HepG2 (cell line): ENCODE measurements at regions not wholly inside any gene's neighbourhood (a gene's known extent, or its start where the extent isn't known, plus 50 kb on each side); places are given as distances from the start of the nearest gene placed in this dataset.

Experiments used
- ATAC-seq: fragments of 200-7000 bp; cut with Tn5 transposase; 3 replicates; pipeline ENCODE4 v1.9.1; 2020; ENCODE audit warnings: mild to moderate bottlenecking, moderate library complexity
- BruUV-seq: library from RNA; stranded (reverse); fragments of 400-500 nt; replicated peaks from 2 replicates; lab custom pipeline; 2021; lab: Mats Ljungman, UMichigan
- CTCF ChIA-PET: fragments of 300-600 bp; formaldehyde crosslinking; extraction: SDS; loops from one replicate; lab custom pipeline; 2021; ENCODE audit warnings: low total read pairs, inconsistent platforms, low intra/inter-chr PET ratio; lab: Yijun Ruan, JAX
- POLR2A ChIA-PET: fragments of 350-600 bp; sonication (Branson Sonifier 250); formaldehyde crosslinking; loops from one replicate; lab custom pipeline; 2020; ENCODE audit warnings: antibody characterized with exemption, inconsistent platforms; lab: Yijun Ruan, JAX
- DNase-seq: peaks from one replicate; pipeline ENCODE4 v3.0.0-alpha.2; 2015; ENCODE audit warnings: low spot score
- FAIRE-seq: peaks from 3 replicates; lab custom pipeline; 2011; peaks lifted over from hg19 to GRCh38; lab: Jason Lieb, UNC
- H2AFZ ChIP-seq: one replicate; pipeline ENCODE4 v1.6.1; 2011; ENCODE audit warnings: low read length, inconsistent platforms
- H3K27ac ChIP-seq: fragments of 300-600 bp; 3 replicates; pipeline ENCODE4 v1.8.0; 2011; ENCODE audit warnings: mixed run types, mild to moderate bottlenecking, mixed read lengths, low read length, inconsistent platforms; ENCODE audit not compliant: insufficient read depth; ENCODE audit errors: extremely low read length
- H3K27me3 ChIP-seq, 2 experiments: fragments of 200-600 bp in 1 of 2; 2 replicates in 1 of 2; 3 replicates in 1 of 2; pipeline versions ENCODE4 v1.6.0 to v1.8.0; 2011; ENCODE audit warnings: low read length in 2 of 2, mild to moderate bottlenecking in 2 of 2, moderate library complexity in 2 of 2, inconsistent platforms in 1 of 2; ENCODE audit not compliant: insufficient read depth in 2 of 2, control insufficient read depth in 1 of 2
- H3K36me3 ChIP-seq, 2 experiments: fragments of 200-600 bp in 1 of 2; replicated peaks in 1 of 2; 2 replicates in 1 of 2; 3 replicates in 1 of 2; pipeline versions ENCODE4 v1.5.1 to v1.8.0; 2011; ENCODE audit warnings: low read length in 2 of 2, inconsistent platforms in 1 of 2; ENCODE audit not compliant: insufficient read depth in 2 of 2, control insufficient read depth in 1 of 2
- H3K4me1 ChIP-seq: 2 replicates; pipeline ENCODE4 v1.5.1; 2012; ENCODE audit warnings: low read length, inconsistent platforms; ENCODE audit not compliant: insufficient read depth
- H3K4me2 ChIP-seq: 2 replicates; pipeline ENCODE4 v1.6.0; 2011; ENCODE audit warnings: low read depth, low read length, inconsistent platforms
- H3K4me3 ChIP-seq, 3 experiments: fragments of 200-600 bp in 1 of 3; sonication (generic), shearing (Covaris generic) in 1 of 3; replicated peaks in 1 of 3; 2 replicates each; pipeline ENCODE4 v1.5.1; 2011 to 2016; ENCODE audit warnings: low read length in 3 of 3, inconsistent platforms in 2 of 3, low read depth in 2 of 3, mild to moderate bottlenecking in 2 of 3, control low read depth in 1 of 3, mixed read lengths in 1 of 3; ENCODE audit not compliant: insufficient read depth in 1 of 3
- H3K79me2 ChIP-seq: one replicate; pipeline ENCODE4 v1.6.1; 2011; ENCODE audit warnings: low read length, inconsistent platforms; ENCODE audit not compliant: insufficient read depth
- H3K9ac ChIP-seq: 2 replicates; pipeline ENCODE4 v1.6.0; 2011; ENCODE audit warnings: mild to moderate bottlenecking, low read depth, low read length, inconsistent platforms; ENCODE audit not compliant: insufficient read depth
- H3K9me3 ChIP-seq: 2 replicates; pipeline ENCODE4 v1.5.1; 2012; ENCODE audit warnings: mild to moderate bottlenecking, low read length
- H4K20me1 ChIP-seq: 2 replicates; pipeline ENCODE4 v1.6.0; 2011; ENCODE audit warnings: inconsistent platforms, mild to moderate bottlenecking, low read length, moderate library complexity; ENCODE audit not compliant: insufficient read depth
- ARNT2 ChIP-seq: sonication (generic); formaldehyde crosslinking; IDR thresholded peaks from 2 replicates; pipeline ENCODE4 v1.8.0; 2022; ENCODE audit warnings: mild to moderate bottlenecking, low read depth, missing genetic modification reagents, moderate library complexity
- ATAD3A ChIP-seq: sonication (generic); formaldehyde crosslinking; IDR thresholded peaks from 2 replicates; pipeline ENCODE4 v1.4.0; 2020; ENCODE audit warnings: missing genetic modification reagents
- DBP ChIP-seq: sonication (generic); formaldehyde crosslinking; IDR thresholded peaks from 2 replicates; pipeline ENCODE4 v1.4.0; 2020; ENCODE audit warnings: missing genetic modification reagents; ENCODE audit errors: not compliant biosample characterization
- DR1 ChIP-seq: sonication (generic); formaldehyde crosslinking; IDR thresholded peaks from 2 replicates; pipeline ENCODE4 v1.8.0; 2021; ENCODE audit warnings: mild to moderate bottlenecking, missing genetic modification reagents, inconsistent platforms
- ELK4 ChIP-seq: sonication (generic); formaldehyde crosslinking; IDR thresholded peaks from 2 replicates; pipeline ENCODE4 v1.9.0; 2021; ENCODE audit warnings: missing genetic modification reagents, borderline replicate concordance
- HNF1B ChIP-seq: sonication (generic); formaldehyde crosslinking; IDR thresholded peaks from 2 replicates; pipeline ENCODE4 v1.5.1; 2020; ENCODE audit warnings: mild to moderate bottlenecking, moderate library complexity, missing genetic modification reagents
- KLF13 ChIP-seq: sonication (generic); formaldehyde crosslinking; IDR thresholded peaks from 2 replicates; pipeline ENCODE4 v1.4.0; 2020; ENCODE audit warnings: mild to moderate bottlenecking, missing genetic modification reagents
- MTERF4 ChIP-seq: sonication (generic); formaldehyde crosslinking; IDR thresholded peaks from 2 replicates; pipeline ENCODE4 v1.8.0; 2023; ENCODE audit warnings: mild to moderate bottlenecking, missing genetic modification reagents
- MXD4 ChIP-seq: IDR thresholded peaks from 2 replicates; pipeline ENCODE4 v1.6.1; 2016; ENCODE audit warnings: mild to moderate bottlenecking, missing biosample characterization, missing genetic modification reagents
- NAIF1 ChIP-seq: sonication (generic); formaldehyde crosslinking; IDR thresholded peaks from 2 replicates; pipeline ENCODE4 v1.5.0; 2020; ENCODE audit warnings: mild to moderate bottlenecking, missing genetic modification reagents, borderline replicate concordance
- POLR2AphosphoS5 ChIP-seq: IDR thresholded peaks from 2 replicates; pipeline ENCODE4 v1.6.1; 2012; ENCODE audit warnings: low read depth, low read length
- RXRB ChIP-seq: IDR thresholded peaks from 2 replicates; pipeline ENCODE4 v1.6.1; 2016; ENCODE audit warnings: borderline replicate concordance, missing genetic modification reagents, missing compliant biosample characterization
- STAT5B ChIP-seq: sonication (generic); formaldehyde crosslinking; IDR thresholded peaks from 2 replicates; pipeline ENCODE4 v1.4.0; 2020; ENCODE audit warnings: missing genetic modification reagents
- TAF1 ChIP-seq: sonication (generic); formaldehyde crosslinking; IDR thresholded peaks from 2 replicates; pipeline ENCODE4 v1.4.0; 2020; ENCODE audit warnings: missing genetic modification reagents
- ZNF121 ChIP-seq: sonication (generic); formaldehyde crosslinking; IDR thresholded peaks from 2 replicates; pipeline ENCODE4 v1.5.0; 2020; ENCODE audit warnings: mild to moderate bottlenecking, missing genetic modification reagents
- ZNF280B ChIP-seq: sonication (generic); formaldehyde crosslinking; IDR thresholded peaks from 2 replicates; pipeline ENCODE4 v1.5.0; 2020; ENCODE audit warnings: missing genetic modification reagents, mild to moderate bottlenecking, borderline replicate concordance
- ZNF556 ChIP-seq: sonication (generic); formaldehyde crosslinking; IDR thresholded peaks from 2 replicates; pipeline ENCODE4 v1.4.0; 2020; ENCODE audit warnings: mild to moderate bottlenecking, missing genetic modification reagents, borderline replicate concordance
- ZNF670 ChIP-seq: sonication (generic); formaldehyde crosslinking; IDR thresholded peaks from 2 replicates; pipeline ENCODE4 v1.8.0; 2022; ENCODE audit warnings: mild to moderate bottlenecking, missing genetic modification reagents, borderline replicate concordance
- WGBS: methylation state at CpG from one replicate; pipeline ENCODE4 v1.1.6; 2017; ENCODE audit warnings: low lambda C conversion rate; 5-methylcytosine and 5-hydroxymethylcytosine counted together
- in situ Hi-C: cut with HindIII; loops from 2 replicates; pipeline ENCODE4 v1.10.0; 2017; ENCODE audit warnings: low pct_unique_long_range_greater_than_20kb; ENCODE audit not compliant: extremely low pct_ligation_motif_present
- intact Hi-C: fragments of 100-400 bp; cut with micrococcal nuclease; formaldehyde crosslinking; loops from one replicate; pipeline ENCODE4 v1.10.0; 2022; ENCODE audit not compliant: unreplicated experiment

GRCh38 chr21:39111931-39112550, 71.2 kb downstream of the PSMG1 start:
- H3K27ac ChIP-seq = no peak overlapping the region
- no peaks in the 10 kb centered on the region for H3K79me2 ChIP-seq
- ATAC-seq (no peak), DNase-seq (no peak)
- H4K20me1 ChIP-seq = no peaks in the 10 kb centered on the region
- no peak overlapping the region for H3K4me2 ChIP-seq
- peaks cover 26% of the 10 kb centered on the region for H3K4me1 ChIP-seq
- no peaks in the 10 kb centered on the region for H3K36me3 ChIP-seq
- in situ Hi-C loops (no loop called here), intact Hi-C loops (no loop called here)
- no peak overlapping the region for H2AFZ ChIP-seq
- no peak overlapping the region for H3K4me3 ChIP-seq
- no peak overlapping the region for H3K9ac ChIP-seq
- TF ChIP-seq KLF13 (CRISPR knock-in tag) (no peak), ELK4 (CRISPR knock-in tag) (no peak), ZNF670 (CRISPR knock-in tag) (no peak), TAF1 (CRISPR knock-in tag) (no peak), ARNT2 (CRISPR knock-in tag) (no peak), ZNF121 (CRISPR knock-in tag) (no peak), RXRB (CRISPR knock-in tag) (no peak), ZNF280B (CRISPR knock-in tag) (no peak), DR1 (CRISPR knock-in tag) (no peak), NAIF1 (CRISPR knock-in tag) (no peak), MTERF4 (no peak), STAT5B (CRISPR knock-in tag) (no peak), DBP (CRISPR knock-in tag) (no peak), MXD4 (CRISPR knock-in tag) (no peak), HNF1B (CRISPR knock-in tag) (no peak), ATAD3A (CRISPR knock-in tag) (no peak), ZNF556 (CRISPR knock-in tag) (no peak), POLR2AphosphoS5 (no peak)
- TF ChIP-seq, all 625 proteins: peak for 0
- 89% methylated on average over 6 of the region's 6 CpGs for WGBS
- H3K27me3 ChIP-seq = no peaks in the 10 kb centered on the region; a peak in 1 of 5 replicates
- CTCF ChIA-PET = no interaction called here
- BruUV-seq = no TSS peak
- H3K9me3 ChIP-seq = no peaks in the 10 kb centered on the region
- FAIRE-seq = no peak
- POLR2A ChIA-PET = no interaction called here
